Muscle layer of colon (tissue), 2 donors: ENCODE measurements at regions not wholly inside any gene's neighbourhood (a gene's known extent, or its start where the extent isn't known, plus 50 kb on each side); places are given as distances from the start of the nearest gene placed in this dataset.
A peak's percentile ranks its signal among the peaks of the same experiment; 100 is the strongest.

Experiments used
- H3K27ac ChIP-seq: one replicate; pipeline ENCODE4 v1.7.0; 2013; ENCODE audit warnings: low read depth, mild to moderate bottlenecking, low read length, moderate library complexity
- H3K27me3 ChIP-seq, 2 donors: one replicate each; pipeline ENCODE4 v1.7.0; 2013; ENCODE audit warnings: low read length in 2 of 2, mild to moderate bottlenecking in 2 of 2; ENCODE audit not compliant: insufficient read depth in 2 of 2, control insufficient read depth in 1 of 2
- H3K36me3 ChIP-seq: one replicate; pipeline ENCODE4 v1.7.0; 2013; ENCODE audit warnings: mild to moderate bottlenecking, low read length; ENCODE audit not compliant: insufficient read depth
- H3K4me1 ChIP-seq: one replicate; pipeline ENCODE4 v1.7.0; 2013; ENCODE audit warnings: mild to moderate bottlenecking, low read length; ENCODE audit not compliant: insufficient read depth
- H3K4me3 ChIP-seq, 2 donors: one replicate each; pipeline ENCODE4 v1.7.0; 2013; ENCODE audit warnings: low read length in 2 of 2, low read depth in 1 of 2, mild to moderate bottlenecking in 1 of 2, moderate library complexity in 1 of 2
- H3K9ac ChIP-seq: one replicate; pipeline ENCODE4 v1.7.0; 2013; ENCODE audit warnings: low read length
- H3K9me3 ChIP-seq: one replicate; pipeline ENCODE4 v1.7.0; 2013; ENCODE audit warnings: mild to moderate bottlenecking, low read length
- donor health status: abdominal sarcoma.
- donor health status: Adenocarcinoma of cecum.

- Histone ChIP-seq H3K27ac (no peak overlapping the region), H3K4me3 (no peak overlapping the region)
Observed at GRCh38 chr2:215678094-215678493, 242.2 kb upstream of the FN1 start.

GRCh38 chr2:215677481-215677880 lies 241.6 kb upstream of the FN1 start:
- Histone ChIP-seq H3K4me3 (no peak overlapping the region), H3K27ac (no peak overlapping the region), H3K36me3 (no peaks in the 10 kb centered on the region), H3K27me3 (no peaks in the 10 kb centered on the region), H3K4me1 (peaks cover 11% of the 10 kb centered on the region), H3K9ac (no peak overlapping the region), H3K9me3 (no peaks in the 10 kb centered on the region)

More at GRCh38 chr2:215678094-215678493, 242.2 kb upstream of the FN1 start:
- Histone ChIP-seq H3K36me3 (no peaks in the 10 kb centered on the region), H3K9me3 (no peaks in the 10 kb centered on the region), H3K9ac (no peak overlapping the region), H3K27me3 (no peaks in the 10 kb centered on the region), H3K4me1 (peaks cover 11% of the 10 kb centered on the region)

GRCh38 chr2:215672406-215672805 lies 236.5 kb upstream of the FN1 start:
- Histone ChIP-seq H3K4me3 (no peak overlapping the region), H3K9ac (no peak overlapping the region), H3K36me3 (no peaks in the 10 kb centered on the region), H3K9me3 (no peaks in the 10 kb centered on the region), H3K4me1 (peaks cover 23% of the 10 kb centered on the region), H3K27ac (no peak overlapping the region), H3K27me3 (no peaks in the 10 kb centered on the region)

- H3K27ac ChIP-seq = no peak overlapping the region
- no peaks in the 10 kb centered on the region for H3K27me3 ChIP-seq
- no peaks in the 10 kb centered on the region for H3K9me3 ChIP-seq
- peaks cover 29% of the 10 kb centered on the region for H3K4me1 ChIP-seq
- no peak overlapping the region for H3K4me3 ChIP-seq
- H3K36me3 ChIP-seq = no peaks in the 10 kb centered on the region
- no peak overlapping the region for H3K9ac ChIP-seq
Observed at GRCh38 chr2:215671691-215672090, 235.8 kb upstream of the FN1 start.

- H3K36me3 ChIP-seq = no peaks in the 10 kb centered on the region
- no peaks in the 10 kb centered on the region for H3K9me3 ChIP-seq
- H3K27me3 ChIP-seq = no peaks in the 10 kb centered on the region
- H3K27ac ChIP-seq = no peak overlapping the region
- no peak overlapping the region for H3K9ac ChIP-seq
- no peak overlapping the region for H3K4me3 ChIP-seq
- H3K4me1 ChIP-seq = peaks cover 29% of the 10 kb centered on the region
Observed at GRCh38 chr2:215671244-215671643, 235.4 kb upstream of the FN1 start.

- H3K27ac ChIP-seq = no peak overlapping the region
- H3K36me3 ChIP-seq = no peaks in the 10 kb centered on the region
- H3K27me3 ChIP-seq = no peaks in the 10 kb centered on the region
- no peak overlapping the region for H3K4me3 ChIP-seq
- peaks cover 29% of the 10 kb centered on the region for H3K4me1 ChIP-seq
- no peak overlapping the region for H3K9ac ChIP-seq
- no peaks in the 10 kb centered on the region for H3K9me3 ChIP-seq
Observed at GRCh38 chr2:215670396-215670795, 234.5 kb upstream of the FN1 start.

- Histone ChIP-seq H3K4me3 (peak overlapping the region in 1 of 2 donors; percentile 17), H3K9me3 (no peaks in the 10 kb centered on the region), H3K9ac (no peak overlapping the region), H3K27me3 (no peaks in the 10 kb centered on the region), H3K36me3 (no peaks in the 10 kb centered on the region), H3K4me1 (peaks cover 32% of the 10 kb centered on the region), H3K27ac (peak overlapping the region; percentile 77)
Observed at GRCh38 chr2:215668378-215668775, 232.5 kb upstream of the FN1 start.

- Histone ChIP-seq H3K4me3 (peak overlapping the region in 1 of 2 donors; percentile 17), H3K9ac (no peak overlapping the region), H3K4me1 (peaks cover 36% of the 10 kb centered on the region), H3K27me3 (no peaks in the 10 kb centered on the region), H3K36me3 (no peaks in the 10 kb centered on the region), H3K9me3 (no peaks in the 10 kb centered on the region), H3K27ac (peak overlapping the region; percentile 77)
Observed at GRCh38 chr2:215667585-215668377, 231.9 kb upstream of the FN1 start.

GRCh38 chr2:215664847-215665525 lies 229.1 kb upstream of the FN1 start:
- H3K36me3 ChIP-seq = no peaks in the 10 kb centered on the region
- no peaks in the 10 kb centered on the region for H3K27me3 ChIP-seq
- no peak overlapping the region for H3K27ac ChIP-seq
- no peaks in the 10 kb centered on the region for H3K9me3 ChIP-seq
- peaks cover 54% of the 10 kb centered on the region for H3K4me1 ChIP-seq
- no peak overlapping the region for H3K4me3 ChIP-seq
- H3K9ac ChIP-seq = no peak overlapping the region

GRCh38 chr2:215662715-215663114 lies 226.8 kb upstream of the FN1 start:
- H3K4me3 ChIP-seq = no peak overlapping the region
- H3K27ac ChIP-seq = no peak overlapping the region
- peaks cover 44% of the 10 kb centered on the region for H3K4me1 ChIP-seq
- no peaks in the 10 kb centered on the region for H3K27me3 ChIP-seq
- H3K9ac ChIP-seq = no peak overlapping the region
- H3K9me3 ChIP-seq = no peaks in the 10 kb centered on the region
- no peaks in the 10 kb centered on the region for H3K36me3 ChIP-seq

- no peaks in the 10 kb centered on the region for H3K9me3 ChIP-seq
- peak overlapping the region; percentile 76 for H3K27ac ChIP-seq
- no peak overlapping the region for H3K4me3 ChIP-seq
- H3K4me1 ChIP-seq = peaks cover 42% of the 10 kb centered on the region
- no peaks in the 10 kb centered on the region for H3K36me3 ChIP-seq
- H3K27me3 ChIP-seq = no peaks in the 10 kb centered on the region
- no peak overlapping the region for H3K9ac ChIP-seq
Observed at GRCh38 chr2:215660687-215661086, 224.8 kb upstream of the FN1 start.
